HG03280 (cell line): ENCODE measurements at regions not wholly inside any gene's neighbourhood (a gene's known extent, or its start where the extent isn't known, plus 50 kb on each side); places are given as distances from the start of the nearest gene placed in this dataset.

ENCODE experiments used
- ATAC-seq: cut with Tn5 transposase; IDR thresholded peaks from one replicate; pipeline ENCODE4 v1.9.1; 2021; ENCODE audit warnings: mild to moderate bottlenecking, moderate library complexity; ENCODE audit not compliant: unreplicated experiment

DNA sequence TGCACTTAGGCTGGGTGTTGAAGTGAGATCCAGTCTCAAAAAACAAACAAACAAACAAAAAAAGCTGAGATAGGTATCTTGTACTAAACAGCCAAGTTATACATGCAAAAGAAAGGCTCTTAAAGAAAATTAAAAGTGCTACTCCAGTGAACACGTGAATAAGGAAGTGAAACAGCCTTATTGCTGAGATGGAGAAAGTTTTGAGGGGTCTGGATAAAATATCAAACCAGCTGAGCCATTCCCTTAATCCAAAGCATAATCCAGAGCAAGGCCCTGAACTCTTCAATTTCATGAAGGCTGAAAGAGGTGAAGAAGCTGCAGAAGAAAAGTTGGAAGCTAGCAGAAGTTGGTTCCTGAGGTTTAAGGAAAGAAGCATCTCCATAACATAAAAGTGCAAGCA is 360.5 kb upstream of the DAB1 start:
- ATAC-seq: no peak

DNA sequence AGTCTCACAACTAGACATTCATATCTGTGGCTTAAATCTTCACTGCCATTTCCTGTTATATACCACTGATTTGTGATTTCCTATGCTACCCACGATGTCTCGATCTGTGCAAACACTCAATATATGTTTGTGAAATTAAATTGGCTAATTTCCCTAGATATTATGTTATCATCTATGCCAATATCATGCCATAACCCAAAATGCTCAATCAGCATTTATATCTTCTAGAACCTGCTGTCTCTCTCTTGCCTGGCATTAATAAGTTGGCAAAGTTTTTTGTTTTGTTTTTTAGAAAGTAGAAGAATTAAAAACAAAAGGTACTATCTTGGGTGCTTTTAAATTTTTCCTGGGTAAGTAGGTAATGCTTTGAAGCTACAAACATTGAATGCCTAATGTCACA is 358.5 kb upstream of the DAB1 start:
- no peak for ATAC-seq

DNA sequence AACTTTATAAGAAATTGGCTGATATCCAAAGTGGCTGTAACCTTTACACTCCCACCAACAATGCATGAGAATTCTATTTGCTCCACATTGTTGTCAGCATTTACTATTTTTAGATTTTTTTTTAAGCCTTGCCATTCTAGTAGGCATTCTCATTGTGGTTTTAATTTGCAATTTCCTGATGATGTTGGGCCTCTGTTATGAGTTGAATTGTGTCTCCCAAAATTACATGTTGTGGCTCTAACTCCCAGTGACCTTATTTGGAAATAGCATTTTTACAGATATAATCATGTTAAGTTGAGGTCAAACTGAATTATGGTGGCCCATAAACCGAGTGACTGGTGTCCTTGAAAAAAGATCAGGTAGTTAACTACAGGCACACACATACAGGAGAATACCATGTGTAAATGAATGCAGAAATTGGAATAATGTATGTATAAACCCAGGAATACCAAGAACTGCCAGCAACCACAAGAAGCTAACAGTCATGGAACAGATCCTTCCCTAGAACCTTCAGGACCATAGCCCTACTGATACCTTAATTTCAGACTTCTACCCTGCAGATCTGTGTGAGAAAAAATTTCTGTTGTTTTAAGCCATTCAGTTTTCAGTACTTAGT is 348.8 kb upstream of the DAB1 start:
- no peak for ATAC-seq

DNA sequence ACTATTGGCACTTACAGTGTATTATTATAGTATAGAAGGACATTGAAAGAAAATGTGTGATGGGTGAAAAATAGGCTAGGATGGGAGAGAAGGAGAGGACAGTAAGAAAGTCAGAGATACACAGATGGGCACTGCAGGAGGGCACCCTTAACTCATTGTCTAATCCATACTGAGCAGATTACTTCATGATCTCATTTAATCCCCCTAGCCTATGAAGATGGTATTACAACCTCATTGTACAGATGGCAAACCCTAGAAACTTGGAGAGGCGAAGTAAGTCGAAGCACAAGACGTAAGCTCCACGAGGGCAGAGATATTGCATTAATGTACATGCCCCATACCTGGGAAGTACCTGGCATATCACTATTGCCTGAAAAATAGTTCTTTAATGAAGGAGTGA is 346.9 kb upstream of the DAB1 start:
- ATAC-seq: no peak

DNA sequence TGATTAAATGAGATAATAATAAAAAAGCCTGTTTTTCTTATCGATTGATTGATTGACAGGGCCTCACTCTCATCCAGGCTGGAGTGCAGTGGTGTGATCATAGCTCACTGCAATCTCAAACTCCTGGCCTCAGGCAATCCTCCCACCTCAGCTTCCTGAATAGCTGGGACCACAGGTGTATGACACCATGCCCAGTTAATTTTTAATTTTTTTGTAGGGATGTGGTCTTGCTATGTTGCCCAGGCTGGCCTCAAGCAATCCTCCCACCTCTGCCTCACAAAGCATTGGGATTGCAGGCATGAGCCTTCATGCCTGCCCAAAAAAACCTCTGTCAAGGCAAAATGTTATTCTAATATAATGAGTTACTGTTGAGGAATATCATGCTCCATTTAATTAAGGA is 346.4 kb upstream of the DAB1 start:
- ATAC-seq: no peak

DNA sequence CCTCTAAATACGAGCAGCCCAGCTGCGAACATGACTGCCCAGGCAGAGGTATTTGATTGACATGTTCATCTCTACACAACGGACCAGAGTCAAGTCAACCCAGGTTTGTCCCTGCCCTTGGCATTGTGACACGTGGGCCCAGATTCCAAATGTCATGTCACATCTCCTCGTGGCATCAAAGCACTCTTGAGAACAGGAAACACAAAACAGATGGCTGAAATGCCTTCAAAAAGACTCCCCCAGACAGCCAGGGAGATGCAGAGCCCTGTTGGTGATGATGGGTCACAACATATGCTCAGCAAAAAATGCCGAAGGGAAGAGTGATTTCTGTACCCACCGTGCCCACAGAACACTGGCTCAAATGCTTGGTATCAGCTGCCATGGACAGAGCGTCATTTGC is 337.8 kb upstream of the DAB1 start:
- ATAC-seq: no peak

DNA sequence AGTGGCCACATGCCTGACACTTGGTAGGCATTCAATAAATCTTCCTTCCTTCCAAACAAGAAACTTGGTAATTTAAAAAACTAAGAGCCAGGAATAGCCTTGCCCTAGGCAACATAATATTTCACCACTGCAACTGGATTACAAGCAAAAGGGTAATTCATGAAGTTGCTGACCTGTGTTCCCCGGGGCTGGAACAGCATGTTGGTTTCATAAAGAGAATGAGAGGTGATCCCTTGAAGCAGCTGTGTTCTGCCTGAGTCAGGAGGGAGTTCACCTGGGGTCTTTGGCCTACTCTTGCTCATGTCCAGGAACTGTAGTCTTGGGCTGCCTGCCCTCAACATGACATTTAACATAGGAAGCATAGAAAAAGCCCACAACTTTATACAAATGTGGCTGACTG is 329.0 kb upstream of the DAB1 start:
- no peak for ATAC-seq

DNA sequence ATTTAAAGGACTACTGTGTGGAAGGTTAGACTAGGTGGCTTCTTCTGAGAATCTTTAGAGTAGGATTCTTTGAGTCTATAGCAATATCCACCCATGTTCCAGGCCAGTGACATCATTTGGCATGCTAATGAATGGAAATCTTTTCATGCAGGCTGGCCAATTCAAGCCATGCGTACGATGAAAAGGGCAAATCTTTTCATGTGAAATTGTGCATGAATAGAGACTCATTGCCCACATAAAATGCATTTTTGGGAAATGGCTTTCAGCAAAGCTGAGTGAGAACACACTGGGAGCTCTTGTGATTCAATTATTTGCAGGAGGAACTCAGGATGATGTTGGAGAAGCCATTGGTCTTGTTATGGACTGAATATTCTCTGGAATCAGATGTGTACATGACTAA is 324.9 kb upstream of the DAB1 start:
- no peak for ATAC-seq

DNA sequence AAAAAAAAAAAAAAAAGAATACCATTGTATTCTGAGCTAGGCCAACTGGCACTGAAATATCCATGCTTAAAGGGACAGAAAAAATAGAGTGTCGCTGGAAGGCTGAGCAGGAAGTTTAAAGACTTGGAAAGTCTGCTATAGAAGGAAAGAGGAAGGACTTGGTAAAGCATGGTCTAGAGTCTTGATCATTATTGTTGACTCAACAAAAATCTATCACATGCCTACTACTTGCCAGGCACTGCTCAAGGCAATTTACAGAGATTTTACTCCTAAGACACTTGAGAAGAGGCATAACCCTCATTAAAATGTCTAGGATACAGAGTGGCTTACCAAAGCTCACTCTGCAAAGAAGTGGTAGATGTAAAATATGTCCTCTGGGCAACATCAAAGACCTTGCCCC is 324.0 kb upstream of the DAB1 start:
- no peak for ATAC-seq

DNA sequence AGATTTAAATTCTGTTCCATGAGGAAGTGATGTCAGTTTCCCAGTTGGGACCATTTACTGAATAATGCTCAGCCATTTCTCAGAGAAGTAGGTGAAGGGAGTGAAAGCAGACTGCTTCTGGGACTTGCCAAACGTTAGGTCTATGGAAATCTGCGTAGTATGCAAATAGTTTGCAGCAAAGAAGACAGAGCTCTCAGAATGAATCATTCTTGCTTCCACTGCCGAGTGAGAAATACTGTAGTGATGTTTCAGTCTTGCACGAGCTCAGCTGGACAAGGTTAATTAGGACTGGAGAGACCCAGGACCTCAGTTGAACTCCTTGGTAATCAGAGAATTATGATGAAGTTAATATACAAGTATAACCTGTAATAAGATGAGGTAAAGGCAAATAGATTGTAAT is 317.7 kb upstream of the DAB1 start:
- peak; percentile 88 for ATAC-seq

DNA sequence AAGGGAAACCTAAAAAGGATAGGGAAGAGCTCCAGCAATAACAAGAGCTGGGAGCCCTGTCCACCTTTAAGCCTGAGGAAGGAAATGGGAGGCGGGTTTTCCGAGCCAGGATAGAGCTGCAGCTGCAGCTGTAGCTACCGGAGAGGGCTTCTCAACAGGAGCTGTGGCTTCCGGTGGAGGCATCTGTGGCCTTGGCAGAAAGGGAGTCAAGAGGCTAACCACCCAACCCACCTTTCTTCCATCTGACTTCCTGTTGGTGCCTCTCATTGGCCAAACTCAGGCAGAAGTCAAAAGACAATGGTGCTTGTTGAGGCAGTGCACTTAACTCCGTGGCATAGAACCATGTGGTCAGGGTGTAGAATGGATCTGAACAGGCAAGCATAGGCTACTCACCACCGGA is 313.1 kb upstream of the DAB1 start:
- no peak for ATAC-seq

DNA sequence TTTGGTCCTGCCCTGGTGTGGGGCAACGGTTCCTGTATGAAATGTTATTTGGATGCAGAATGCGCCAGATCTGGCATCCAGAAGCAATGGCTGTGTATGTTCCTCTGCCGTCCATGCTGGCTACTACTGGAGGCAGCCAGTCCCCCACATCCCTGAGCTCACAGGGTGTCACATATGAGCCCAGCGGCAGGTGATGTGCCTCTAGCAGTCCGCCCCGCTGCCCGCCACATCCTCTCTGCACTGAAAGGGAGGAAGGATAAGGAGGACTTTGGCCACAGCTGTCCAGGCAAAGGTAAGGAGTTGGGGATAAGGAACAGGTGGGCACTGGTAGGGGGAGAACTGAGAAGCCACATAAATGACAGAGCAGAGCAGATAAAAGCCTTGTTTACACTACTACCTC is 305.3 kb upstream of the DAB1 start:
- no peak for ATAC-seq

DNA sequence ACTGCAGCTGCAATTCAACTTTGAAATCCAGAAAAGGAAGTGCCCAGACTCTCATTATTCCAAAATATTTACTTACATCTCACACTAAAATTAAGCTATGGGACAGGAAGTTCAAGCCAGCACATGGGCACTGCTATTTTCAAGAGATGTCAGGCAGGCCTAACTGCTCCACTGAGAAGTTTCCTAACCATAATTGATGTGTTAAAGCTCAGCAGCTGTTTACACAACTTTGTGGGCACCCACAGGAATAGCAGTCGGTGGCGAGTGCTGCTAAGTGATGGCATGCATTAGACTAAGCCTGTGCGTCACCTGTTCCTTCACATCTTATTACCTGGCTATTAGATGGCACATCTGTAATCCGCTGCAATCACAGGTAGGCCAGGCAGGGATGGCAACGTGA is 303.3 kb upstream of the DAB1 start:
- no peak for ATAC-seq

DNA sequence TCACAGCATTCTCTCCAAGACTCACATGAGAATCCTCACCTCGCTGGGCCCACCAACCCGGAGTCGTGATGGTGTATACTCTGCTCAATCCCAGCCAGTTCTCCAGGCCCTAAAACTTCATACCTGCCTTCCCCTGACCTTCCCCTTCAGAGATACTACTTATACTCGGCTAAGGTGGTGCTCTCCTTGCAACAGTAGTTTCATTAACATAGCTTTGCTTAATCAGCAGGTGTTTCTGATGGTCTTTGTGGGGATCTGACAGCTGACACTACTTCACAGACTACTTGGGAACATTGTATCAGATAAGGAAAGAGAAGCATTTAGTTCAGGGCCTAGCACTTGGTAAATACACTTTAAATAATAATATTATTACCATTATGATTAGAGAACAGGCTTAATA is 301.5 kb upstream of the DAB1 start:
- ATAC-seq: no peak

DNA sequence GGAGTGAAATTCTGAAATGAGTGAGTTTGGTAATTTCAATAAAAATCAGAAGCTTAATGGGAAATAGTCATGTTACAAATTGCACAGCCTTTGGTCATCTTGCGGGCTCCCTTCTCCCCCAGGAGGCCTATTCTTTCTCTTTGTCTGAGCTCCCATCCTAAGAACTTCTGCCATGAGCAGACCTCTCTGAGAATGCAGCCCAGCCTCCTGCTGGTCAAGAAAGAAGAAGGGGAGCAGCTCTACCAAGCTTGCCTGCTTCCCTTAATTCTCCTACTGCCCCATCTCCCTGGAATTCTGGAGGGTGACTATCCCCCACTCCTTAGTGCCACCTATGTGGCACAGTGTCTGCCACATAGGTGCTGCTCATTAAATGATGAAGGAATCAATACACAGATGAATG is 300.7 kb upstream of the DAB1 start:
- ATAC-seq: no peak

DNA sequence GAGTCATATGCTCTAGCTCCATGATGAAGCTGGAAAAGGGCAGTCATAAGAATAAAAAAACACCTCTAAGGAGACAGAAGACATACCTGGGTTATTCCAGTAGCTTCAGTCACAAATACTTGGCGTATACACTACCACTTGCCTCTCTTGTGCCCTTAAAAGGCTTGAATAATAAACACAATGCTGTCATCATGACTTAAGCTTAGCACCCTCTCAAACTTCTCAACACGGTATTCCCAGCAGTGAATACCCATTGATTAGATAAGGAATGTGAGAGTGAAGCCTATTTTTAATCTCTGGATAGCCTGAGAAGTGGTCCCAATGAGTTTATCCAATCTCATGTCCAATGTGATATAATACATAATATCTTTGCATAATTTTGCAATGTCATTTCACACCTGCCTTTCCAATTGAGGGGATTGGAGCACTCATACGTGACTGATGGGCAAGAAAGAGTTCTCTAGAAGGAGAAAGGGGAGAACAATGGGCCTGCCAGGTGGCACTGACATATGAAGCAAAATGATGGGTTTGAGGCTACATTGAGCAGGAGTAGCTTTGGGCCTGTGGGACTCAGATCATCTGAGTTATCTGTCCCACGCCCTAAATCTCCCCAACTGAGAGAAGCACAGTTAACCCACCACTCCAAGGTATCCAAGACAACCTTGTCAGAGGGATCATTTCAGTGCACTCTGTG is 298.6 kb upstream of the DAB1 start:
- ATAC-seq: no peak

DNA sequence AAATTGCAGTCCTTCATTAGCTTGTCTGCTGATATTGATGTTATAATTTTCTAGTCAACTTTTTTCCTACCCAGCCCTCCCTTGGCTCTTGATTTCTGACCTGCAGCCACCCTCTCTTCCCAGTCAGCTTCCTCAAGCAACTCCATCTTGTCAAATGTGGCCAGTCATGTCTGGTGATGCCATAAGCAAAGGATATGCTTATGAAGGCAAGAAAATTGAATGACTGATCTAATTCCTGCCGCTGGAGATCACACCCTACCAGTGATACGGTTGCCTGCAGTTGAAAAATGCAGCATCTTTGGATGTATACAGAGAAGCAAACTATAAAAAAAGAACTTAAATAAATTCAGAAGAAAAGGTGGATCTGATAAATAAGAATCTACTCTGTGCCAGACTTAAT is 297.1 kb upstream of the DAB1 start:
- no peak for ATAC-seq

DNA sequence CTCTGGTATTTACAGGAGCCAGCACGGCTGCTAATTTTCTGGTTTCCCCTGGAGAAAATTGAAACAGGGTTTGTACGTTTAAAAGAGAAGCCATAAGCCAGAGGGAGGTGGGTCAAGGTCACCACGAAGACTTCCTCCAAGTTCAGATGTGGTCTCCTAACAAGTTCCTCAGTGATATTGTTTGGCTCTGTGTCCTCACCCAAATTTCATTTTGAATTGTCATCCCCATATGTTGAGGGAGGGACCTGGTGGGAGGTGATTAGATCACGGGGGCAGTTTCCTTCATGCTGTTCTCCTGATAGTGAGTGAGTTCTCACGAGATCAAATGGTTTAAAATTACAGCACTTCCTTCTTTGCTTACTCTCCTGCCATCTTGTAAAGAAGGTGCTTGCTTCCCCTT is 295.4 kb upstream of the DAB1 start:
- ATAC-seq: no peak

DNA sequence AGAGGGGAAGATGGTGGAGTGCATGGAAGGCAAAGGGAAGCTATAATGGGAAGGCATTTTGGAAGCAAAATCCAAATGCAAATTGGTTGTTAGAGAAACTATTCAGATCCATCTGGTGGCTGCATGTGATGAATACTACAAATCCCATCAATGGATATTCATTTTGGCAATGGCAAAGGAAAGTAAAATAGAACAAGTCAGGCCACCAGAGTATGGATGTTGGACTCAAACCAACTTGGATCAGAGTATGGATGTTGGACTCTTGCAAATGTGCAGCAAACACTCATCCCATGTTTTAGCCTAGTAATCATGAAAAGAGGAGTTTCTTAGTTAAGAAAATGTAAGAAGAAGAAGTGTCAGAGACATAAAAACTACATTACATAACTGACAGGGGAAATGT is 289.6 kb upstream of the DAB1 start:
- ATAC-seq: no peak

DNA sequence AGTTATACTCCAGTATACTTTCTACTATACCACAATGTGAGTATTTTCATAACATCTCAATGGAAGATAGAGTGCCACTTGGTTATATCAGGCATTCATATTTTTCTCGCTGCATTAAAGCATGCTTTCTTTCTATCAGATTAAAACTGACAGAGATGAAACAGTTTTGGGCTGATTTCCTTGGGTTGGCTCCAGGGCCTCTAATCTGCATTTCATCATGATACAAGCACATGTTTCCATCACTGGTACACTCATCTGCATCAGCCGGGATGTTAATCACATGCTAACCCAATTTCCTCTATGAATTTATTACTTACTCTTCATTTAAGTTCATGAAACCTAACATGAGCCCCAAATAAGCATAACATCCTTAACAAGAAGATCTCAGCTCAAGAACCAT is 289.0 kb upstream of the DAB1 start:
- no peak for ATAC-seq

DNA sequence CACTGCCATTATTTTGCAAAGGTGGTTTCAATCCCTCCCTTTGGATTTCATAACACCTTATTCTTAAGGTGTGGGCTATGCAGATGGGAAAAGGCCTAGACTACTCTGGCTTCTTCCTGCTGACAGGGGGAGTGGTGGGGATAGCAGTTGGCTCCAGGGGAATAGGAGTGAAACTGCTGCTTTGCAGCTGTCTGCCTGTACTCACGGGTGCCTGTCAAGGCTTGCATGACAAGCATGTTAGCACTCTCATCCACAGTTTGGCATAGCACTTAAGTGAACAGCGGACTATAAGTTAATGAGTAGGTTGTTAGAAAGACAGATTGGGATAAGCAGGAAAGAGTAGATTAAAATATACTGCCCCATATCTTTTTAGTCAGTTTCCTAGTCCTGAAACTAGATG is 287.5 kb upstream of the DAB1 start:
- no peak for ATAC-seq

DNA sequence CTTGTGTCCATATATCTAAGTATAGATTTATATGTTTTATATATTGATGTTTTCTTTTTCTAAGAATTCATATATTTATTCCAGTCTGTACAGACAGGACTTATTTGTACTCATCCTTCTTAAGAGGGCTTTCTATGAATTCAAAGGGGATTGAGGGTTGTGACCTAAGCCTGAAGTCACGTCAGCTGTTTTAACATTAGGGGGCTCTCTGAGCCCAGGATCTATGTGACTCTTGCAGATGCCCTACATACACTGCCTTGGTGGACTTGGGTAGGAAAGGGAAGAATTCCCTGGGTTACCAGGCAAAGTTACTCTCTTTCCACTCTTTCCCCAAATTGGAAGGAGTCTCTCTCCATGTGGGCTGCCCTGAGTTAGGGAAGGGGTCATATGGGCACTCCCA is 283.8 kb upstream of the DAB1 start:
- no peak for ATAC-seq

DNA sequence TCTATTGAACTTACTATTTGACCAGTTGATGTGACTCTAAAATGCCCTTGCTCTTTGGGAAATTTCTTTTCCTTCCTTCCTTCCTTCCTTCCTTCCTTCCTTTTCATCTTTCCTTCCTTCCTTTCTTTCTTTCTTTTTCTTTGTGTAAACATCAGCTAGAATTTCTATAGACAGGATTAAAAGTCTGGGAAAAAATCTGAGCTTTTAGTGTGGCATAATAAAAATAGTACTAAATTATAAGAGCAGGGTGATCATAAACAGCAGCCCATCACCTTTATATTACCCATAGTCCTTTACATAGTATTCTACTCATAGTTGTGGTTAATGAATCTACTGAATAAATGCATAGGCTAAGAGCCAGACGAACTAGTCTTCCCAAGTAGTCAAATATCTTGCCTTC is 281.0 kb upstream of the DAB1 start:
- ATAC-seq: no peak
